ENCODE measurements at regions not wholly inside any gene's neighbourhood (a gene's known extent, or its start where the extent isn't known, plus 50 kb on each side); places are given as distances from the start of the nearest gene placed in this dataset.

DNA sequence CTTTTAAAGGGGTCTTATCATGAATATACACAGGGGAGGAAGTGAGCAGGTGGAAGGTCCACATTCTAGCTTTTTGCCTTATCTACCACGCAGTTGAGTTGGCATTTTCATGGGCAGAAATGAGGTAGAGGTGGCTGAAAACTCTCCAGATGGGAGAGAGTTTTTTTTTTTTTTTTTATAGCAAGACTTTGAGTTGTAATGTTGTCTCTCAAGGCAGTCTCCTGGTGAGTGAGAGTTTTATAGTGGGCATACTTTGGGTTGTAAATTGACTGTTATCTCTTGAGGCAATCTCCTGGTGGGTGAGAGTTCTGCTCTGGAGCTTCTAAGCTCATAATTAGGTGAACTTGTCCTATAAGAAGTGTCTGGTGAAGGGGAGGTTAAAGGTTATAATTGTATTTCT lies 191.7 kb upstream of the NAALADL2 start:
- Histone ChIP-seq H3K4me3 (ENCODE audit: insufficient read depth, low read depth, low read length) (no peak overlapping the region), H3K36me3 (ENCODE audit: control insufficient read depth, insufficient read depth, low read length) (no peaks in the 10 kb centered on the region), H3K27ac (ENCODE audit: insufficient read depth, low read depth, low read length, poor library complexity, severe bottlenecking) (no peak overlapping the region), H3K9me3 (ENCODE audit: control insufficient read depth, low read length) (no peaks in the 10 kb centered on the region), H3K27me3 (ENCODE audit: control insufficient read depth, insufficient read depth, low read length, poor library complexity, severe bottlenecking) (no peaks in the 10 kb centered on the region), H3K4me1 (ENCODE audit: control insufficient read depth, insufficient read depth, low read length) (no peaks in the 10 kb centered on the region)
- WGBS, 2 experiments, result 95 to 97% methylated on average over 1 of the region's 1 CpG

DNA sequence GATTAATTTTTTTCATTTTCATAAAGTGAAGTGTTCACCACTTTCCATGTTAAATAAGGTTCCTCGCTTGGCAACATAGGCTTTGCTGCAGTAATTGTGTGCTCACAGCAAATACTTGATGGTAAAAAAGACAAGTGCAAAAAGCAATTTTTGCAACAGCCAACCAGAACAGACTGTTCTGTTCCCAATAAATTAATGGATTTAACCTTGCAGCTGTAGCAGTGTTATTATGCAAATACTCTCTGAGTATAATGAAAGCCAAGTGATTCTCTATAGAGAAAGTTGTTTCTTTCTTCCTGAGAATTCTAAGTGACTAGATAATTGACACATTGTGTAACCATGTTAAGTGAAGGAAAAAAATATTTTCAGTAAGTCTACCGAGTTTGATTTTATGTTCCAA lies 183.7 kb upstream of the NAALADL2 start:
- Histone ChIP-seq H3K27ac (ENCODE audit: insufficient read depth, low read depth, low read length, poor library complexity, severe bottlenecking) (no peak overlapping the region), H3K36me3 (ENCODE audit: control insufficient read depth, insufficient read depth, low read length) (no peaks in the 10 kb centered on the region), H3K4me3 (ENCODE audit: insufficient read depth, low read depth, low read length) (no peak overlapping the region), H3K9me3 (ENCODE audit: control insufficient read depth, low read length) (no peaks in the 10 kb centered on the region), H3K4me1 (ENCODE audit: control insufficient read depth, insufficient read depth, low read length) (no peaks in the 10 kb centered on the region), H3K27me3 (ENCODE audit: control insufficient read depth, insufficient read depth, low read length, poor library complexity, severe bottlenecking) (no peaks in the 10 kb centered on the region)
- 90 to 96% methylated on average over 1 to 2 of the region's 2 CpGs for WGBS, 2 experiments

GRCh38 chr3:174681784-174682183 lies 177.3 kb upstream of the NAALADL2 start:
- WGBS, 2 experiments, result 91 to 94% methylated on average over 1 of the region's 1 CpG
- H3K27ac ChIP-seq (ENCODE audit: insufficient read depth, low read depth, low read length, poor library complexity, severe bottlenecking), result no peak overlapping the region
- H3K4me3 ChIP-seq (ENCODE audit: insufficient read depth, low read depth, low read length), result no peak overlapping the region
- no peaks in the 10 kb centered on the region for H3K27me3 ChIP-seq (ENCODE audit: control insufficient read depth, insufficient read depth, low read length, poor library complexity, severe bottlenecking)
- H3K4me1 ChIP-seq (ENCODE audit: control insufficient read depth, insufficient read depth, low read length), result no peaks in the 10 kb centered on the region
- no peaks in the 10 kb centered on the region for H3K9me3 ChIP-seq (ENCODE audit: control insufficient read depth, low read length)
- H3K36me3 ChIP-seq (ENCODE audit: control insufficient read depth, insufficient read depth, low read length), result no peaks in the 10 kb centered on the region

DNA sequence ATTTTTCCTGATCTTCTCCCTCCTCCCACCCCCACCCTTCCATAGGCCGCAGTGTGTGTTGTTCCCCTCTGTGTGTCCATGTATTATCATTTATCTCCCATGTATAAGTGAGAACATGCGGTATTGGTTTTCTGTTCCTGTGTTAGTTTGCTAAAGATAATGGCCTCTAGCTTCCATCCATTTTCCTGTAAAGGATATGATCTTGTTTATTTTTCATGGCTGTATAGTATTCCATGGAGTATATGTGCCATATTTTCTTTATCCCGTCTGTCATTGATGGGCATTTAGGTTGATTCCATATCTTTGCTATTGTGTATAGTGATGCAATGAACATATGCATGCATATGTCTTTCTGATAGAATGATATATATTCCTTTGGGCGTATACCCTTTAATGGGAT lies 173.3 kb upstream of the NAALADL2 start:
- 97 to 98% methylated on average over 3 to 4 of the region's 4 CpGs for WGBS, 2 experiments
- Histone ChIP-seq H3K27ac (ENCODE audit: insufficient read depth, low read depth, low read length, poor library complexity, severe bottlenecking) (no peak overlapping the region), H3K4me3 (ENCODE audit: insufficient read depth, low read depth, low read length) (no peak overlapping the region), H3K9me3 (ENCODE audit: control insufficient read depth, low read length) (no peaks in the 10 kb centered on the region), H3K36me3 (ENCODE audit: control insufficient read depth, insufficient read depth, low read length) (no peaks in the 10 kb centered on the region), H3K4me1 (ENCODE audit: control insufficient read depth, insufficient read depth, low read length) (no peaks in the 10 kb centered on the region), H3K27me3 (ENCODE audit: control insufficient read depth, insufficient read depth, low read length, poor library complexity, severe bottlenecking) (no peaks in the 10 kb centered on the region)

DNA sequence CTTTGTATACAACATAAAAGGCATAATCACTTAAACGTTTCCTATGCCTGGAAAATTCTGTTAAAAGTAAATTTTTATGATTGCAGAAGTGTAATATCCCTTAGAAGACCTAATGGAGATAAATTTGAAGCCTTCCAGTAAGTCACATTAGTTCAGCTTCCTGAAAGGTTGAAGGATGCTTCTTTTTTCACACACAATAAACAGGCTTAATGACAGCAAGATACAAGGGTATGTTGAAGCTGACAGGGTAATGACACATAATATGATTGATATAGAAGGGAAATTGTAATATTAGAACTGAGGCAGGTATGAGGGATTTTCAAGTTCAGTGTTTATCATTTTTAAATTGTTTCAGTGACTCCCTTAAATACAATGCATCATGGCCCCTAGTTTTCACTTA lies 161.8 kb upstream of the NAALADL2 start:
- Histone ChIP-seq H3K27me3 (ENCODE audit: control insufficient read depth, insufficient read depth, low read length, poor library complexity, severe bottlenecking) (no peaks in the 10 kb centered on the region), H3K36me3 (ENCODE audit: control insufficient read depth, insufficient read depth, low read length) (no peaks in the 10 kb centered on the region), H3K4me1 (ENCODE audit: control insufficient read depth, insufficient read depth, low read length) (no peaks in the 10 kb centered on the region), H3K27ac (ENCODE audit: insufficient read depth, low read depth, low read length, poor library complexity, severe bottlenecking) (no peak overlapping the region), H3K9me3 (ENCODE audit: control insufficient read depth, low read length) (no peaks in the 10 kb centered on the region), H3K4me3 (ENCODE audit: insufficient read depth, low read depth, low read length) (no peak overlapping the region)
- WGBS, 2 experiments, result 83% methylated on average over 1 of the region's 1 CpG; no CpG with 5 or more reads in 1 of the 2 experiments

DNA sequence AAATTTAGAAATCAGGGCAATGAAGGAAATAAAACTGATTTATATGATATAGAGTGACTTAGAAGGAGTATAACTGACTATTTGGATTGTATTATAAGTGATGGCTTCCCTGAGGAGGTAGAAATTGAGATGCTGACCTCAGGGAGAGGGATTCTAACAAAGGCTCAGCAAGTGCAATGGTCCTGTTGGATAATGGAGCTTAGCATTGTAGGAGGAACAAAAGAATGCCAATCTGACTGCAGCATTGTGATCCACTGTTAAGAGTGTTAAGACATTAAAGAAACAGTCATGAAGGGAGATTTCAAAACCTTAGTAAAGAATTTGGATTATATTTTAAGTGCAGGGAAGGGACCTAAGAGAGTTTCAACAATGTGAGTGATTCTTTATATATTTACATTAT lies 158.4 kb upstream of the NAALADL2 start:
- no peaks in the 10 kb centered on the region for H3K27me3 ChIP-seq (ENCODE audit: control insufficient read depth, insufficient read depth, low read length, poor library complexity, severe bottlenecking)
- no peak overlapping the region for H3K4me3 ChIP-seq (ENCODE audit: insufficient read depth, low read depth, low read length)
- H3K4me1 ChIP-seq (ENCODE audit: control insufficient read depth, insufficient read depth, low read length), result no peaks in the 10 kb centered on the region
- H3K9me3 ChIP-seq (ENCODE audit: control insufficient read depth, low read length), result no peaks in the 10 kb centered on the region
- no peak overlapping the region for H3K27ac ChIP-seq (ENCODE audit: insufficient read depth, low read depth, low read length, poor library complexity, severe bottlenecking)
- no peaks in the 10 kb centered on the region for H3K36me3 ChIP-seq (ENCODE audit: control insufficient read depth, insufficient read depth, low read length)

- no peak overlapping the region for H3K27ac ChIP-seq (ENCODE audit: insufficient read depth, low read depth, low read length, poor library complexity, severe bottlenecking)
- H3K9me3 ChIP-seq (ENCODE audit: control insufficient read depth, low read length), result no peaks in the 10 kb centered on the region
- no peaks in the 10 kb centered on the region for H3K27me3 ChIP-seq (ENCODE audit: control insufficient read depth, insufficient read depth, low read length, poor library complexity, severe bottlenecking)
- 94% methylated on average over 2 of the region's 2 CpGs for WGBS, 2 experiments
- no peaks in the 10 kb centered on the region for H3K36me3 ChIP-seq (ENCODE audit: control insufficient read depth, insufficient read depth, low read length)
- H3K4me1 ChIP-seq (ENCODE audit: control insufficient read depth, insufficient read depth, low read length), result no peaks in the 10 kb centered on the region
- no peak overlapping the region for H3K4me3 ChIP-seq (ENCODE audit: insufficient read depth, low read depth, low read length)
Measured at GRCh38 chr3:174710612-174711011, 148.5 kb upstream of the NAALADL2 start.

DNA sequence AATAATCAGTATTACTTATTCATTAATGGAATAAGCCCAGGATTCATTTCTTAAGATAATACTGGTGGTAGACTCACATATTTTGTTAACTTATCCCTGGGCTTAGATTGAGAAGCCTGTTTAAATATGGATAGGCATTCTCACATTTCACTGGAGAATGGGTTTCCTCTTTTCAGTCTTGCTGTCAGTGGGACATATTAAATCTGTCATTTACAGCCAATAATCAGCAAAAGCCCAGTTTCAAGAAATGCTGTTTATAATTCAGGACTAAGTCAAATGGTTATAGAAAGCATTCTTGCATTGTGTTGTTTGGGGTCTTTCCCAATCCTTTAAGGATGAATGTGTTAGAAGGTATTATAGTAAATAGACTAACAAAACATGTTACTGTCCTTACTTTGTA lies 143.7 kb upstream of the NAALADL2 start:
- Histone ChIP-seq H3K4me3 (ENCODE audit: insufficient read depth, low read depth, low read length) (no peak overlapping the region), H3K9me3 (ENCODE audit: control insufficient read depth, low read length) (no peaks in the 10 kb centered on the region), H3K27me3 (ENCODE audit: control insufficient read depth, insufficient read depth, low read length, poor library complexity, severe bottlenecking) (no peaks in the 10 kb centered on the region)

GRCh38 chr3:174716956-174717505 lies 142.1 kb upstream of the NAALADL2 start:
- H3K4me3 ChIP-seq (ENCODE audit: insufficient read depth, low read depth, low read length), result no peak overlapping the region
- H3K27me3 ChIP-seq (ENCODE audit: control insufficient read depth, insufficient read depth, low read length, poor library complexity, severe bottlenecking), result no peaks in the 10 kb centered on the region
- H3K9me3 ChIP-seq (ENCODE audit: control insufficient read depth, low read length), result no peaks in the 10 kb centered on the region
- no peaks in the 10 kb centered on the region for H3K36me3 ChIP-seq (ENCODE audit: control insufficient read depth, insufficient read depth, low read length)
- H3K4me1 ChIP-seq (ENCODE audit: control insufficient read depth, insufficient read depth, low read length), result no peaks in the 10 kb centered on the region
- no peak overlapping the region for H3K27ac ChIP-seq (ENCODE audit: insufficient read depth, low read depth, low read length, poor library complexity, severe bottlenecking)
- 93 to 100% methylated on average over 1 to 2 of the region's 2 CpGs for WGBS, 2 experiments

More for the DNA sequence above, 143.7 kb upstream of the NAALADL2 start:
- no peaks in the 10 kb centered on the region for H3K4me1 ChIP-seq (ENCODE audit: control insufficient read depth, insufficient read depth, low read length)
- no peak overlapping the region for H3K27ac ChIP-seq (ENCODE audit: insufficient read depth, low read depth, low read length, poor library complexity, severe bottlenecking)
- no peaks in the 10 kb centered on the region for H3K36me3 ChIP-seq (ENCODE audit: control insufficient read depth, insufficient read depth, low read length)

DNA sequence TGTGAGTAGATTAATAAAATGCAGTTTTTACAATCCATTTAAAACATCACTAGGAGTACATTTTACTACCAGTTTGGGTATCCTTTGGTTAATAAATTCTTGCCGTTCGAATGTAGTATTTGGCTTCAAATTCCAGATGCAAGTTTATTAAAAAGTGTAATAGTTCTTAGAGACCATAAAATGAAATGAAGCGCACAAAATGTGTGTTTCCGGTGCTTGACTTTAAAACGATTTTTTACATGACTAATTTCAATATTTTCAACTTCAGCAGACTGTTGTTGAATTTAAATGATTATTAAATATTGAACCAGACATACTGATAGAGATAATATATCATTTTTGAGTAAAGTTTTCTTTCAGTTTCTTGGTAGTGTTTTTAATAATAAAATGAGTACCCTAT lies 138.4 kb upstream of the NAALADL2 start:
- Histone ChIP-seq H3K9me3 (ENCODE audit: control insufficient read depth, low read length) (no peaks in the 10 kb centered on the region), H3K4me3 (ENCODE audit: insufficient read depth, low read depth, low read length) (no peak overlapping the region), H3K27me3 (ENCODE audit: control insufficient read depth, insufficient read depth, low read length, poor library complexity, severe bottlenecking) (no peaks in the 10 kb centered on the region), H3K4me1 (ENCODE audit: control insufficient read depth, insufficient read depth, low read length) (no peaks in the 10 kb centered on the region), H3K36me3 (ENCODE audit: control insufficient read depth, insufficient read depth, low read length) (no peaks in the 10 kb centered on the region), H3K27ac (ENCODE audit: insufficient read depth, low read depth, low read length, poor library complexity, severe bottlenecking) (no peak overlapping the region)
- 93 to 97% methylated on average over 3 of the region's 5 CpGs for WGBS, 2 experiments

- Histone ChIP-seq H3K36me3 (ENCODE audit: control insufficient read depth, insufficient read depth, low read length) (no peaks in the 10 kb centered on the region), H3K27me3 (ENCODE audit: control insufficient read depth, insufficient read depth, low read length, poor library complexity, severe bottlenecking) (no peaks in the 10 kb centered on the region), H3K9me3 (ENCODE audit: control insufficient read depth, low read length) (no peaks in the 10 kb centered on the region), H3K27ac (ENCODE audit: insufficient read depth, low read depth, low read length, poor library complexity, severe bottlenecking) (no peak overlapping the region), H3K4me1 (ENCODE audit: control insufficient read depth, insufficient read depth, low read length) (no peaks in the 10 kb centered on the region), H3K4me3 (ENCODE audit: insufficient read depth, low read depth, low read length) (no peak overlapping the region)
- WGBS, 2 experiments, result 86 to 97% methylated on average over 1 to 3 of the region's 3 CpGs
Measured at GRCh38 chr3:174725303-174725702, 133.8 kb upstream of the NAALADL2 start.
